Activated CD4-positive, alpha-beta T cell treated with anti-CD3 and anti-CD28 coated beads, Interleukin-2, amount 50 U/mL, for 16 hours (primary cell): ENCODE measurements at regions not wholly inside any gene's neighbourhood (a gene's known extent, or its start where the extent isn't known, plus 50 kb on each side); places are given as distances from the start of the nearest gene placed in this dataset.

Experiments
- DNase-seq: peaks from one replicate; pipeline ENCODE4 v3.0.0-alpha.2; 2020

DNA sequence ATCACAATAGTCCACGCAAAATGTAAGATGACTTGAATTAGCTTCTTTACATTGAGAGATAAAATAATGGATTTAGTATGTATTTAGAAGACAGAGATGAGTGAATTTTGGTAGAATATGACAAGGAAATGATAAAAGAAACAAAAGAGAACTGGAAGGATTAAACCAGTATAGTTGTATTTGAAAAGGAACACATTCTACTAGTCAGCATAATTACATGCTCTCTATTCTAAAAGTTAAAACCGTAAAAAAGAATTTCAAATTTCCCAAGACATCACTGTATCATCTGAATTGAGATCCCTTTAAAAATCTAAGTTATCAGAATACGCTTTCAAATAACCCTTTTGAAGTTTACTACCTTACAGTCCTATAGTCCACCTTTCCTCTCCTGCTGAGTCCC, 1156.7 kb upstream of the PCDH9 start:
- DNase-seq, result no peak

DNA sequence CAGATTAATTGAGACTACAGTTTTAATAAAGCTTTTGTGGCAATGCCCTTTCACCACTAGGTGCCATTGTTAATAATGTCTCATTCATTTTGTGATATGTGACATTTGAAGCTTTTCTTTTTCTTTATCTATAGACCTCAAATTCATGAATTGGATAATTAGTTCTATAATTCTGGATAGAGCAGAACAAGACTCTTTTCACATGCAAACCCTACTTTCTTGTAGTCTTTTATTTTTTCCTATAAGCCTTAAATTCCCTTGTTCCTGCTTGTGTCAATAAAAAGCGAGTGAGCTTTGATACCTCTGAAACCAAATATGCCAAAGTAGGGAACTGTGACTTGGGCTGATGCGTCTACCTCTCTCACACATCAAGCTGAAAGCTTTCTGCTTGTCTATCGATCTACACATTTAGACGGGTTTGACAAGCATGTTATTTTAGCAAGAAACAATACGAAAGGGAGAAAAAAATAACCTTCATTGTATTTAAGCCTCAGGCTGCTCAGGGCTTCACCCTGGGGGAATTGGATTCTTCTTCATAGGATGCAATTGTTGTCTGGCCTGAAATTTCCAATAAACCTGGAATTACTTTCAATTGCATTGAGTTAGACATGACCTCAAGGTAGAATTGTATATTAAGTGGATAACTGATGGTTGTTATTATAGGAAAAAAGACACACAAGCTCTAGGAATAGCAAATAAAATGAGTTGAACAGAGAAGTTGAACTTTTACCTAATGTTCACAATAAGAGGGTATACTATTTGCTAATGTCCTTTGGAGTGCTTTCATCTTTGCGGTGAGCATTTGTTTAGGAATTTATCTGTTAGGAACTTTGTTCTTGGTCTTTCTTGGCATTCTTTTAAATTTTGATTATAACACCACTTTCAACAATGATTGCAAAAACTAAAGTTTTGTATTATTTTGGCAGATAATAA, 1150.2 kb upstream of the PCDH9 start:
- no peak for DNase-seq

DNA sequence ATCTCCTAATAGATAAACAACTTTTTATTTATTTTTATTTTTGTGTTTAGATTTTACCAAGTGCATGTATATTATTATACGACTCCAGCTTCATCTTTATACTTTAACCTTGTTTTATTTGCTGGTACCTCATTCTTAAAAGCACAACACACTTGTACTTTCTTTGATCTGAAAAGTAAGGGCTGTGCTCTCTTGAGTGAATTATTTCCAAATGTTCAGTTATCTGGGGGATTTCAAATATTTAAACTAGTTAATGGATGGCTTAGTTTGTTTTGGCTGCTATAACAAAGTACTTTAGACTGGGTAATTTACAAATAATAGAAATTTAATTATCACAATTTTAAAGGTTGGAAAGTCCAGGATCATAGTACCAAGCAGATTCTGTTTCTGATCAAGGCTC, 1148.2 kb upstream of the PCDH9 start:
- DNase-seq, result no peak

DNA sequence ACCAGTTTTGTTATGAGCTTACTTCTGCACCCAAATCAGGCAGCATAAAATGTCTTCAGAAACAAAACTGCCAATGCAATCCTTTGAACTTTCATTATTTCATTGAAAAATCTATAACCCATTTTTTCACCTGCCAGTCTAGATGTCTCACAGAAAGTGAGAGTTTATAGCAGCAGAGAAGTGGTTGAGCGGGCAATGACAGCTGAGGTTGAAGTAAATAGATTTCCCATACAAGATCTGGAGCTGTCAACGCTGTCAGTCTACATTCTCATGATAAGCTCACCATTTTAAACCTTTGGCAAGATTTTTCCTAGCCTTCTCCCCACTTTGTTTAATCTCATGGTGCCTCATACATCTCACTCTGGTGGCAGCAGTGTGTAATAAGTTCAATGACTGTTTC, 1144.9 kb upstream of the PCDH9 start:
- no peak for DNase-seq

DNA sequence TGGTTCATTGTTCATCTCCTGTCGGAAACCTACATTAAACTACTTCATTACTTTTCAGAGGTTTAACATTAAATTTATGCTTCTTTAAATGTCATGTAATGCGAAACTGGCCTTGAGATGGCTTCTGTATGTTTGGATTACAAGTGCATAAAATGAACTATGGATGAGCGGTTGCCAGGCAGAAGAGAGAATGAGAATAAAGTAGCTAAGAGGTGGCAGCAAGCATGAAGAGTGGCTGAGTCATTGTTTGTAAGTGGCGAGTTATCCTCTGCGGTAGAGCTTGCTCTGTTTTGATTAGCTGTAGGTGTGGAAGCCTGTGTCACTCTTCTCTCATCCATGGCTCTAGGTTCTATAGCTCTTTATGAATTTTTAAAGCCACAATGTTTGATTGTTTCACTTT, 1139.6 kb upstream of the PCDH9 start:
- DNase-seq, result no peak

DNA sequence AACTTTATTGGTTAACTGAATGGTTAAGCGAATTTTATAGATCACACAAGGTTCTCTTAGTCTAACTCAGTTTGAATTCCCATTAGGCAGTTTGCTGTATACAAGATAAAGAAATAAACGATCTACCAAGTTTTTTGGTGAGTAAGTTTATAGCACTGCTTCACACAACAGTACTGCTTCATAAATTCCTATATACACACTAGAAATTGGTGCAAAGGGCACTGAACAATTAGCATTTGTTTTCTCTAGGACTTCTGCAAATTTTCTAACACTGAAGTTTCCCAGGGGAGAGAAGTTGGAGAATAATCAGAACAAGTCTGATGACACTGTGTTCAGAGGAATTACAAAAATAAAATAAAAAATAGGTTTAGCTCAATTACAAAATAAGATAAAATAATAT, 1138.8 kb upstream of the PCDH9 start:
- no peak for DNase-seq

DNA sequence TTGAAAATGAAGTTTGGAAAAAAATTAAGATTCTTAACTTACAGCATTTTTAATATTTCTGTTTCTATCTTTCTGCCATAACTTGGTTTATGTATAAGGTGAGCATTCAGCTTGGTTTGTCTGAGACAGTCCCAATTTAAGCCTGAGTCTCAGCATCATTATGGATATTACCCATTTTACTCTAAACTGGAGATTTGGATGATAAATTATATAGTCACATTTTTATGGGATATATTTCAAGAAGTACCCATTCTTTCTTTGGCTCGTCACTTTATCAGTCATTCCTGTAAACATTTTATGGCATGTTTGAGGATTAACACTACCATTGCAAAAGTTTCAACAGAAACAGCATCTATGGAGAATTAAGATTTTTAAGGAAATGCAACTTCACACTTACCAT, 1129.0 kb upstream of the PCDH9 start:
- no peak for DNase-seq

DNA sequence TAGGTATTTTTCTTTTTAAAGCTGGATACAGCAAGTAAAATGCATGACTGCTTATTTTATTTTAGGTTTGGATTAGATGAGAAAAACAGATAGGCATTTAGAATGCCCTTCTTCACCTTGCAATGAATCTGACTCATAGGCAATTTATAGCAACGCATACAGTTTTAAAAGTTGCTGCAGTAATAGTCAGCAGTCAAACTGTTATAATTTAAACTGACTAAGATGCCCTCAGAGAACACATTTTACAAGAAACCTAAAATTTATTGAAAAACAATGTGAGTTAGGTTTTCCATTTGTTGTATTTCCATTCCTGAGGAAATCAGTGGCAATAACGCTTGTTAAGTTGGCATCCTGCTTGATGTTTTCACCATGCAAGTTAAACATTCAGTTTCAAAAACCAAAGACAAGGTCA, 1128.2 kb upstream of the PCDH9 start:
- DNase-seq, result no peak

DNA sequence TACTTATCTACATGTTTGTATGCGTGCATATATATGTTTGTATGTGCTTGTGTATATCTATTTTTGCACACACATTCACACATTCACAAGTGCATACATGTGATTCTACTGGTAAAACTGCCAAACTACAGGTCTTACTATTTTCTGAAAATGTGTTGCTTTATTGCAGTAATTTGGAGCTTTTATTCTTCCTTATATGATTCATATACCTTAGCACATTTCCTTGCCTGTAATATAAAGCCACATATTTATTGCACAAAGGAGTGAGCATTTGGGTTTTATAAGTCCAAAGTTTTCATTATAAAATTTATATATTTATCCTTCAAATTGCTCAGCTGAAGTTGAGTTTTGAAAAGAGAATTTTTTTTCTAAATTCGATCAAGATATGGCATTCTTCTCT, 1120.4 kb upstream of the PCDH9 start:
- DNase-seq, result no peak

DNA sequence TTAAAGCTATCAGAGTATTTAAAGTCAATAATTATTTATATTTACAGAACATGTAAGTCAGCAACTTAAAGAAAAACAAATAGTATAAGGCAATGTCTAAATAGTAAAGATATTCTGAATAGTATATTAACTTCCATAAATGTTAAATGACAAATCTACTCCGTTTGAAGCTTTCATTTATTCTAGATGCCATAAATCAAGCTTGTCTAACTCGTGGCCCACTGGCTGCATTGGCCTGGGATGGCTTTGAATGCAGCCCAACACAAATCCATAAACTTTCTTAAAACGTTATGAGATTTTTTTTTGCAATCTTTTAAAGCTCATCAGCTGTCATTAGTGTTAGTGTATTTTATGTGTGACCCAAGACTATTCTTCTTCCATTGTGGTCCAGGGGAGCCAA, 1117.1 kb upstream of the PCDH9 start:
- no peak for DNase-seq

DNA sequence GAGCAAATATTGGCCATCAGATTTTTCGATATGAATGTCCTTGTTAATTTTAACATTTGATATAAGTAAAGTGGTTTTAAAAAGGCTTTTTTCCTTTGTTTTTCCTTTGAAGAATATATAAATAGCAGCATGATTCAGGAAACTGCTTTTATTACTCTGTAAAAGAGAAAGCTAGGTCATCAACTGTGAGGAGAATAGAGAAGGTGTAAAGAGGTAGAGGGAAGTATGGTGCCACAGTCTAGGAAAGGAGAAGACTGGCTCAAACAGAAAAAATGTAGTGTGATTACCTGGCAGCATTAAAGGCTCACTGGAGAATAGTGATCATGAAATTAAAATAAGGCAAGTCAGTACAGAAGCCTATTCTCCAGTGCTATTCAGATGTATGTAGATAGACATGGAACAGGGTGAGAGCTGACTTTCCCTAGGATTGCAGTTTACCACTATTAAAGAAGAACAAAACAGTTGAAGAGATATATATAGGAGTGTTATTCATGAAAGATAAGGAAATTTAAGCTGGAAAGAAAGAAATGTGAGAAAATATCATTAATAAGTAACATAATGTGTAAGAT, 1115.9 kb upstream of the PCDH9 start:
- DNase-seq, result no peak

DNA sequence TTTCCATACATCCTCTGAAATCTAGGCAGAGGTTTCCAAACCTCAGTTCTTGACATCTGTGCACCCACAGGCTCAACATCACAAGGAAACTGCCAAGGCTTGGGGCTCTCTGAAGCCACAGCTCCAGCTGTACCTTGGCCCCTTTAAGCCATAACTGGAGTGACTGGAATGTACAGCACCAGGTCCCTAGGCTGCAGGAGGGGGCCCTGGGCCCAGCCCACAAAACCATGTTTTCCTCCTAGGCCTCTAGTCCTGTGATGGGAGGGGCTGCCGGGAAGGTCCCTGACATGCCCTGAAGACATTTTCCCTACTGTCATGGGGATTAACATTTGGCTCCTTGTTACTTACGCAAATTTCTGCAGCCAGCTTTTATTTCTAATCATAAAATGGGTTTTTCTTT, 1093.0 kb upstream of the PCDH9 start:
- no peak for DNase-seq

DNA sequence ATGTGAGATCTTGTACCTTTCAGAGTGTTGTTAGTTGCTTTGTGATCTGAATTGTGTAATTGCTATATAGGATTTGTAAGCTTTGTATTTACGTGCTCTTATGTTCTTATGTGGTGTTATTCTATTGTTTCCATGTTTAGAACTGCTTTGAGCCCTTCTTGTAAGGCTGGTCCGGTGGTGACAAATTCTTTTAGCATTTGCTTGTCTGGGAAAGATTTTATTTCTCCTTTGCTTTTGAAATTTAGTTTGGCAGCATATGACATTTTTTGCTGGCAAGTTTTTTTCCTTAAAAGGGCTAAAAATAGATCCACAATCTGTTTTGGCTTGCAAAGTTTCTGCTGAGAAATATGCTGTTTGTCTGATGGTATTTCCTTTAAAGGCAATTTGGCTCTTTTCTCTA, 1089.2 kb upstream of the PCDH9 start:
- no peak for DNase-seq

DNA sequence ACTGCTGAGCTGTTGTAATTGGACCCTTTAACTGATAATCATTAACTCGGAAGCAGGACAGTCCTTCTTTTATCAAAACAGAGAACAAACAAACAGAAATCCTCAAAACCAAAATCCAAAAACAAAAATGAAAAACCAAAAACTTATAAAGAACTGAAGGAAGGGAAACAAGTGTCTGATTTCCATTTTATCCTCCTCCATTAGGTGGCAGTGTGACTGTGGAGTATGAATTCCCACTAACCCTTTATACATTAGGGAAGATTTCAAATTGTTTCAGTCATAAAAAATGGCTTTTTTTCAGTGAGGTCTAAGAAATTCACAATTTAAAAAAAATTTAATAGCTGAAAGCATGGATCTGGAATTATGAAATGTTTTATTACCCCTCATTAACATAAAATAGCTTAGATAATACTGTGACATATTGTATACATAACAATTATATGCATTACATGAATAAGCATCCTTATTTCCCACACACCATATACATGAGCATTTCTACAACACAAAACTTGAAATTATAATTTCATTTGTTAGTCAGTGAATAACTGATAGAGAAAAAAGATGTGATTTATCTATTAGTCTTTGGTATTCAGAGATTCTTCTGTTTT, 1074.3 kb upstream of the PCDH9 start:
- DNase-seq, result no peak

DNA sequence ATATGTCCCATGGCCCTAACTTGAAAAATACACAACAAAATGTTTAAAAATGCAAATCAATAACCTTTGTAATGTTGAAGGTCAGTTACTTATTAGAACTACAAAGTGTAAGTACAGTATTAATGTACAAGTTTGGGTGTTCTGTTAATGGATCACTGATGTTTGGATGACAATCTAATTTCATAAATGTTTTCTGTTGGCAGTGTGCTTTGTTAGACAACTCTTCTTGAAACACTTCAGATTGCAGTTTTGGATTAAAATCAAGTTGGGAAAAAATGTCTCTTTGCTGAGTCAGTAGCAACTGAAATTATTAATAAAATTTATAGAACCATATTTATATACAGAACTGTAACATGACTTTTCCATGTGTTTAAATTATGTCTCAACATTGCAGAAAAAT, 1063.5 kb upstream of the PCDH9 start:
- DNase-seq, result no peak

DNA sequence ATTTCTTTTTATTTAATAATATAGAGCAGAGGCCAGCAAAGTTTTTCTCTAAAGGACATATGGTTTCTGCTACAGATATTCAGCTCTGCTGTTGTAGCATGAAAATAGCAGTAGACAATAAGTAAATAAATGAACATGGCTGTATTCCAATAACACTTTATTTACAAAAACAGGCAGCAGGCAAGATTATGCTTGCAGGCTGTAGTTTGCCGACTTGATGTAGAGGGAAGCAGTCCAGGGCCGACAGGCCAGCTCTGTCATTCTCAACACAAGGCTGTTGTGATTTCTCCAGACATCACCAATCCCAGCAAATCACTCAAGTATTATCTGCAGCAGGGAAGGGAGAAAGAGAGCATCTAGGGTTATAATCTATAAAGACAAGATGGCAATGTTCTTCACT, 1062.5 kb upstream of the PCDH9 start:
- no peak for DNase-seq

DNA sequence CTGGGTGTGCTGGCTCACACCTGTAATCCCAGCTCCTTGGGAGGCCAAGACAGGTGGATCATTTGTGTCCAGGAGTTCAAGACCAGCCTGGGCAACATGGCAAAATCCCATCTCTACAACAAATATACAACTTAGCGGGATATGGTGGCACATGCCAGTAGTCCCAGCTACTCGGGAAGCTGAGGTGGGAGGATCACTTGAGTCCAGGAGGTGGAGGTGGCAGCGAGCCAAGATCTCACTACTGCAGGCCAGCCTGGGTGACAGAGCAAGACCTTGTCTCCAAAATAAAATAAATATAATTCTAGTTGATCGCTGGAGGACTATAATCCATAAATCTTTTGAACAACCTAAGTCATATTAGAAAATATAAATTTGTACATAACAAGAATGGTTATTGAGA, 1061.5 kb upstream of the PCDH9 start:
- DNase-seq, result no peak

DNA sequence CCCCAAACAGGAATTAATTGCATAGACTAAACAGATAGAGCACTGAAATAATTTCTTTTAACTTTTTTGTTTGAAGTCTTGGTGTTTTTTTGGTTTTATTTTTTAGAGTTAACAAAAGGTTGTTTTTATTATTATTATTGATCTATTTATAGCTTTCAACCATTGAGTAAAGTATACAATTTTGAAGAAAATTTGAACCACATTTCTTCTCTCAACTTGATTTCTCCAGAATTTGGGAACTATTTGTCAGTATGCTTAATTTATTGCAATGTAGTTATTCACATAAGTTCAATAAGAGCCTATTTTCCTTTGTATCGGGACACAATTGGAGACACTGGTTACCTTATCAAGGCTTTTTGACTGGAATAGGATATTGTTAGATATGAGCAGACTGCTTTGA, 1045.6 kb upstream of the PCDH9 start:
- DNase-seq, result no peak

DNA sequence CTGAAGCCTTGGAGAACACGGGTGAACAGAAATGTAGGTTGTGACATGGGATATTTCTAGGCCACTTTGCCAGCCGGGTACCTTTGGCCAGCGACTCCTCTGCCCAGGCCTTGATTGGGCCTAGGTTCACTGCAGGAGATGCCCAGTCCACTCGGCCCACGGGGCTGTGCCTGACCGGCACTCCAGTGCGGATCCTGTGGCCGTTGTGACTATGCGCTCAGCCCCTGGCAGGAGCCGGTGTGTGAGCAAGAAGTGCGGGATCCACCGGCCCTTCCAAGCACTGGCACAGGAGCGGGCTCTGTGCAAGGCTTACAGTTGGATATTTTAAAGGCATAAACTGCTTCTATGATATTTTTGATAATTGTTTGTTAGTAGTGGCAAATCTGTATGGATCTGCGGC, 1042.5 kb upstream of the PCDH9 start:
- no peak for DNase-seq

DNA sequence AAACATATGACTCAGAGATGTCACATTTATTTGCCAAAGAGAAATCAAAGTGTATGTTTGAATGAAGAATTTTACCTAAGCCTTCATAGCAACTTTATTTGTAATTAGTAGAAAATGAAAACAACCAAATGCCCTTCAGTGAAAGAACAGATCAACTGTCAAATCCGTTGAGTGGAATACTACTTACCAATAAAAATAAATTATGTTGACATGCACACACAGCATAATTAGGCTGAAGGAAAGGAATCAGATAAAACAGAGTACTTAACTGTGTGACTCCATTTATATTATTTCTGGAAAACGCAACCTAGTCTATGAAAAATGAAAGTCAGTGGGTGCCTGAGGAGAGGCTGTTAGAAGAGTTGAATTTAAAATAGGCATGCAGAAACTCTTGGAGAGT, 1034.6 kb upstream of the PCDH9 start:
- DNase-seq, result no peak

DNA sequence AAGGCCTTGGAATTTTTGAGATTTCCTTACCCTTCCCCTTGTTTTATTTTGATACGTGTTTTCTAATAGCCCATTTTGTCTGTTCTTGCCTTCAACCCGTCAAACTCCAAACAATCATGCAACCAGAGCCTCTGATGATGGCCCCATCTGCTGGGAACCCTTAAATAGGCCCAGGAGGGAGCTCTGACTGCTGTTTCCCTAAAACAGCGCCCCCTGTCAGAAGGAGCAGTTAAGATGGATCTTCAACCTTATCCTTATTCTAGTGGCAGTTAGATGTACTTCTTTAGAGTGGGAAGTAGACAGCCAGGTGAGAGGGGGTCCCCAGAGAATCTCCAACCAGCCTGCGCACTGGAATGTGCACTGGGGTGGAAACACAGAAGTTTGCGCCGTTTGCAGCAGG, 1031.0 kb upstream of the PCDH9 start:
- no peak for DNase-seq

DNA sequence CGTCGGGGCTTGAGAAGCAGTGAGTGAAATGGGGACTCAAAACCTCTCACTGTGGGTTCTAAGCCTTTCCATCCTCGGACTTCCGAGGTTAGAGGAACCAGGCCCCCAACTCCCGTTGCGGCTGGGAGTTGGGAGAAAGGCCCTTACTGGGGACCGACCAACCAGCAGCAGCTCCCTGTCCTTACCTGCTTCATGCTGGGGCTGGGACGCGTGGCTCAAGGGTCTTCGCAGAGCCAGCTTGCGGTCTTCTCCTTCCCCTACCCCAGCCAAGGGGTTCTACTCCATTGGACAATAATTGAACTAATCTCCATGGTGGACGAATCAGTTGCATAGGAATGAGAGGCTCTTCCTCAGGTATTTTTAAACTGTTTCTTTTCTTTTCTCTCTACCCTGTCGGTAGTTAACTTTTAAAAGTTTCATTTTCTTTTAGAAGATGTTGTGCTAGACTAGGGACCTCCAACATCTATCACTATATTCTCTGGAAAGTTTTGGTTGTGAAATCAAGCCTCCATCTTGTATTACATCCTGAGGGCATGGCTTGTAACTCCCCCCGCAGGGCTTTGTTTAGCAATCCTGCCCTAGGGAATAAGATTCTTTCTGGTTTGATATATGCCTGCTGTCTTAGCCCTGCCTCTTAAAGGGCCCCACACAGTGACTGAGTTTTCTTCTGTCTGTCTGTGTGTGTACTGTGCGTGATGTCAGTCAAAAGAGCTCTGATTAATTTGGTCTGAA, 1027.1 kb upstream of the PCDH9 start:
- no peak for DNase-seq

DNA sequence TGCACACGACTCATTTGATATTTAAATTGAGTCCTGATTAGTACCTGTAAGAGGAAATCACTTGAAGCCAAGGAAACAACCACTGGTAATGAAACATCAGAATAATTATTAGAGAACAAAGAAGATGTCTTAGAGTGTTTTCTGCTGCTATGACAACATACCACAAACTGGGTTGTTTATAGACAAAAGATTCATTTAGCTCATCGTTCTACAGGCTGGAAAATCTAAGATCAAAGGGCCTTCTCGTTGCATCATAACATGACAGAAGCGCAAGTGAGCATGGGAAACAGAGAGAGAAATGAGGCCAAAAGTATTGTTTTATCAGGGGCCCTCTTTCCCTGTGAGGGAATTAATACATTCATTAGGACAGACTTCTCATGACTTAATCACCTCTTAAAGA, 1024.0 kb upstream of the PCDH9 start:
- DNase-seq, result no peak

DNA sequence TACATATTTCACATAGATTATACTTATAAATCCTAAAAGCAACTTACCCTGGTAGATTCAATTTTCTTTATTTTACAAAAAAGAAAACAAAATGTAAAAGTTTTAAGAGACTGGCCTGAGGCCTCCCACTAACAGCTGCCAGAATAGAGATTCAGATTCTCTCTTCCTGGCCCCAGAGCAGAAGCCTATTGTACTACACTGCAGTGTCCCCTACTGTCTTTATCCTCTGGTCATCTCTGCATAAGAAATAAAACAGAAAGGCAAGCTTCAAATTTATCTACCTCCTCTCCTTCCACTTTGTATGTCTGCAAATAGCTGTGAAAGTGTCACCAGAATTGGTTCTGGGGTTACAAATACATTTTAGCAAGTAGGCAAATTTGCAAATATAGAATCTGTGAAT, 1004.1 kb upstream of the PCDH9 start:
- no peak for DNase-seq
